T1000 (cell line): ENCODE measurements at regions not wholly inside any gene's neighbourhood (a gene's known extent, or its start where the extent isn't known, plus 50 kb on each side); places are given as distances from the start of the nearest gene placed in this dataset.
"Not testable (repeated sequence)": the region's sequence is repeated elsewhere in the genome, so short reads cannot be mapped to it uniquely, and the experiment has no call there.

Source experiments
- DNase-seq: peaks from one replicate; lab custom pipeline; 2025; ENCODE audit warnings: mixed read lengths; lab: John Stamatoyannopoulos, UW

DNA sequence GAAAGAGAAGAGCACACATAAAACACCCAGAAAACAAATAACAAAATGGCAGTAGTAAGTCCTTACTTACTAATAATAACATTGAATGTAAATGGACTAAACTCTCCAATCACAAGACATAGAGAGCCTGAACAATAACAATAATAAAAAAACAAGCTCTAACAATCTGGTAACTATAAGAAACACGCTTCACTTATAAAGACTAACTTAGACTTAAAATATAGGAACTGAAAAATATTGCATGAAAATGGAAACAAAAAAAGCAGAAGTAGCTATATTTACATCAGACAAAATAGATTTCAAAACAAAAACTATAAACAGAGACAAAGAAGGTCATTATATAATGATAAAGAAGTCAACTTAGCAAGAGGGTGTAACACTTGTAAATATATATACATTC, 83.1 kb upstream of the LYPLAL1 start:
- no peak for DNase-seq

DNA sequence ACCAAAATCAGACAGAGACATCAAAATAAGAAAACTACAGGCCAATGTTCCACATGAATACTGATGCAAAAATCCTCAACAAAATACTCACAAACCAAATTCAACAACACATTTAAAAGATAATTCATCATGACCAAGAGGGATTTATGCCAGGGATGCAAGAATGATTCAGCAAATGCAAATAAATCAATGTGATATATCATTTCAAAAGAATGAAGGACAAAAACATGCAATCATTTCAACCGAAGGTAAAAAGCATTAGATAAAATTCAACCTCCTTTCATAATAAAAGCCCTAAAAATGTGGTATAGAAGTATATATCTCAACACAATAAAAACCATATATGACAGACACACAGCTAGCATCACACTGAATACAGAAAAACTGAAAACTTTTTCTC, 81.5 kb upstream of the LYPLAL1 start:
- DNase-seq: no peak

DNA sequence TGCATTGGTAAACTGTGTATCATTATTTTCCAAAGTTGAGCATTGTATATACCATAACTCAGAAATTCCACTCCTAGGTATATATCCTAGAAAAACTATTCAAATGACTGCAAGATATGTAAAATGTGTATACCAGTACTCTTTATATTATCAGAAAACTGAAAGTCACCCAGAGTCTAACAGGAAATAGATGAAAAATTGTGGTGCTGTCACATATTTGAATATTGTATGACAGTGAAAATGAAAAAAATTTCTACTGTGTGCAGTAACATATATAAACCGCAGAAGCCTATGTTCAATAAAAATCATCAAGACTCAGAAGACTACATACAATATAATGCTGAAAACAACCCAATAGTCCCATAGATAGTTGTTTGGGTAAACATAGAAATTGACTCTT, 74.4 kb upstream of the LYPLAL1 start:
- DNase-seq: no peak

GRCh38 chr1:219100059-219100458, 73.6 kb upstream of the LYPLAL1 start:
- DNase-seq: no peak

DNA sequence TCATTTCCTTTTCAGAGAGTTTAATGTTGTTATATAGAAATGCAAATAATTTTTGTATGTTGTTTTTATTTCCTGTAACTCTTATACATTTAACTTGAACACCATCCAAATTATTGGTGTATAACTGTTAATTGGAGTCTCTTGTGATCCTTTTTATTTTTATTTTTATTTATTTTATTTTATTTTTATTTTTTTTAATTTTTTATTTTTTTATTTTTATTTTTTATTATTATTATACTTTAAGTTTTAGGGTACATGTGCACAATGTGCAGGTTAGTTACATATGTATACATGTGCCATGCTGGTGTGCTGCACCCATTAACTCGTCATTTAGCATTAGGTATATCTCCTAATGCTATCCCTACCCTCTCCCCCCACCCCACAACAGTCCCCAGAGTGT, 71.2 kb upstream of the LYPLAL1 start:
- not testable (repeated sequence) for DNase-seq

DNA sequence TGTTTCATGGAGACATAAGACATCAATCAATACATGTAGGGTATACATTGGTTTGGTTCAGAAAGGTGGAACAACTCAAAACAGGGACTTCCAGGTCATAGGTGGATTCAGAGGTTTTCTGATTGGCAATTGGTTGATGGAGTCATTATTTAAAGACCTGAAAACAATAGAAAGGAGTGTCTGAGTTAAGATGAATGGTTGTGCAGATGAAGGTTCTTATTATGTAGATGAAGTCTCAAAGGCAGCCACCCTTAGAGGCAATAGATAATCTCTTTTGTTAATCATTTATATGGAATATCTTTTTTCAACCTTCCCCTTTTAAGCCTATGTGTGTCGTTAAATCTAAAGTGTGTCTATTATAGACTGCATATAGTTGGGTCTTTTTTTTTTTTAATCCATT, 67.8 kb upstream of the LYPLAL1 start:
- DNase-seq: no peak

GRCh38 chr1:219109424-219110018, 64.2 kb upstream of the LYPLAL1 start:
- no peak for DNase-seq

DNA sequence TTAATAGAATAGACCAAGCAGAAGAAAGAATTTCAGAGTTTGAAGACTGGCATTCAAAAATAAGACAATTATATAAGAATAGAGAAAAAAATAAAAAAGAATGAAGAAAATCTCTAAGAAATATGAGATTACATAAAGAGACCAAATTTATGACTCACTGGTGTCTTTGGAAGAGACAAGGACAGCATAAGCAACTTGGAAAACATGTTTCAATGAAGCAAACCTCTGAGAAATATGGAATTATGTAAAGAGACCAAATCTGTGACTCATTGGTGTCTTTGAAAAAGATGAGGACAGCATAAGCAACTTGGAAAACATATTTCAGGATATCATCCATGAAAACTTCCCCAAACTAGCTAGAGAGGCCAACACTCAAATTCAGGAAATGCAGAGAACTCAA, 60.4 kb upstream of the LYPLAL1 start:
- no peak for DNase-seq

DNA sequence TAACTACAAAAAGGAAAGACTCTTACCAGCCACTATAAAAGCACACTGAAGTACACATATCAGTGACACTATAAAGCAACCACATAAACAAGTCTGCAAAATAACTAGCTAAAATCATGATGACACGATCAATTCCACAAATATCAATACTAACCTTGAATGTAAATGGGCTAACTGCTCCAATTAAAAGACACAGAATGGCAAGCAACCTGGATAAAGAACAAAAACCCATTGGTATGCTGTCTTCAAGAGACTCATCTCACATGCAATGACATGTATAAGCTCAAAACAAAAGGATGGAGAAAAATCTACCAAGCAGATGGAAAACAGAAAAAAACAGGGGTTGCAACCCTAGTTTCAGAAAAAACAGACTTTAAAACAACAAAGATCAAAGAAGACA, 59.7 kb upstream of the LYPLAL1 start:
- no peak for DNase-seq

DNA sequence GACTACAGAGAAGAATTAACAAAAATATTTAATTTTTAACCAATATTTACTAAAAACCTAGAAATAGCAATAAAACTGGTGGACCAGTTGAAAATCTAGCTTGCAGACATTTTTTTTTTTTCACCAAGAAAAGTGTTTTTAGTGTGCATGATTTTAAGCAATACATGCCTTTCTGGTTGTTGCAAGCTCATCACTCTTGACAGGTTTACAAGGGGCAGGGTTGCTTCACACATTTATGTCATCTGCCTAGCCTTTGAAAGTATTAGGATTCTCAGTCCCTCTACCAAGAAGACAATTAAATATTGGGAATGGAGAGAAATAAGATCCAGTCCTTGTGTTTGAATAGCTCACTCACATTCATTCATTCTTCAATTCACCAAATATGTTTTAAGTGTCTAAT, 53.8 kb upstream of the LYPLAL1 start:
- no peak for DNase-seq

GRCh38 chr1:219120624-219121544, 52.8 kb upstream of the LYPLAL1 start:
- DNase-seq: no peak

- DNase-seq: no peak
Measured at GRCh38 chr1:219121679-219122078, 52.0 kb upstream of the LYPLAL1 start.

- no peak for DNase-seq
Measured at GRCh38 chr1:219123036-219123435, 50.6 kb upstream of the LYPLAL1 start.
